T1000 (cell line): ENCODE measurements at regions not wholly inside any gene's neighbourhood (a gene's known extent, or its start where the extent isn't known, plus 50 kb on each side); places are given as distances from the start of the nearest gene placed in this dataset.

Experiments used
- DNase-seq: peaks from one replicate; lab custom pipeline; 2025; ENCODE audit warnings: mixed read lengths; lab: John Stamatoyannopoulos, UW

- no peak for DNase-seq
Measured at GRCh38 chr3:151935446-151935845, 62.0 kb downstream of the SUCNR1 start.

DNA sequence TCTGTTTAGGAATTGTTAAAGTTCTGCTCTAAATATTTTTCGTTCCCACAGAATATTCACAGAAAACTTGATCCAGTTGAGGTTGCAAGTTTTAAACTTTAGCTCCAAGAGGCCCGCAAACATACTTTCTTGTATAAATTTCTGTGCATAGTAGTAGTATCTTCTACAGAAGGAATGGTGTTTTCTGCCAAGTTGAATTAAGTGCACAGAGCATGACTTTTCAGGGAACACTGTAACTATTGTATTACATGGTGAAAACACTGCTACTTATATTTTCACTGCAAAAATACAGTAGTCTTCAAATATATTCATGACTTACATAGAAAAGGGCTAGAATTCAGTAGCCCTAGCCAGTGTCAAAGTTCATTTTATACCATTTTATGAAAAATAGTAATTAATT lies 67.0 kb downstream of the SUCNR1 start:
- no peak for DNase-seq

GRCh38 chr3:151943539-151943938 lies 70.1 kb downstream of the SUCNR1 start:
- DNase-seq, result no peak

DNA sequence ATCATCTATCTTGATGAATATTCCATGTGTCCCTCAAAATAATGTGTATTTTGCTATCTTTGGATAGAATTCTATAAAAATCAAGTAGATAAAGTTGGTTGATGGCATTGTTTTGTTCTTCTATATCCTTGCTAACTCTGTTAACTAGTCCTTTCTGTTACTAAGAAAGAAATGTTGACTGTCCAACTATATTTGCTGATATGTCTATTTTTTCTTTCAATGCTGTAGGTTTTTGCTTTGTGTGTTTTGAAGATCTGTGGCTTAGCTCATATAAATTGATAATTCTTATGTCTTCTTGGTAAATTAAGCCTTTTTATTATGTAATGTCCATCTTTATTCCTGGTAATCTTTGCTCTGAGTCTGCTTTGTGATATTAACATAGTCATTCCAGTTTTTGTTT lies 70.9 kb downstream of the SUCNR1 start:
- DNase-seq, result no peak

DNA sequence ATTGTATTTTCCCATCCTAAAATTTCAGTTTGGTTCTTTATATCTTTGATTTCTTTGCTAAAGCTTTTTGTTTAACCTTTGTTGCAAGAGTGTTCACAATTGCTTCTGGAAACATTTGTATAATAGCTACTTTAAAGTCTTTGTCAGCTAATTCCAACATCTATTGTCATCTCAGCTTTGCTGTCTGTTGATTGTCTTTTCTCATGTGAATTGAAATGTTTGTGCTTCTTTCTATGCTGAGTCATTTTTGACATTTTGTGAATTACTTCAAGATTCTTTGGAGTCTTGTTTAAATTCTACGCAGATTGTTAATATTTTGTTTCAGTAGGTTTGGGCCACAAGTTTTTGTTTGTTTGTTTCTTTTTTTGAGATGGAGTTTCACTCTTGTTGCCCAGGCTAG lies 73.2 kb downstream of the SUCNR1 start:
- DNase-seq, result no peak

DNA sequence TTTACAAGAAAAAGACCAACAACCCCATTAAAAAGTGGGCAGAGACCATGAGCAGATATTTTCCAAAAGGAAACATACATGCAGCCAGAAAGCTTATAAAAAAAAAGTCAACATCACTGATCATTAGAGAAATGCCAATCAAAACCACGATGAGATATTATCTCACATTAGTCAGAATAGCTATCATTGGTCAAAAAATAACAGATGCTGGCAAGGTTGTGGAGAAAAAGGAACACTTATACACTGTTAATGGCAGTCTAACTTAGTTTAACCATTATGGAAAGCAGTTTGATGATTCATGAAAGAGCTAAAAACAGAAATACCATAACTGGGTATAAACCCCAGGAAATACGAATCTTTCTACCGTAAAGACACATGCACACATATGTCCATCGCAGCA lies 76.3 kb downstream of the SUCNR1 start:
- no peak for DNase-seq

DNA sequence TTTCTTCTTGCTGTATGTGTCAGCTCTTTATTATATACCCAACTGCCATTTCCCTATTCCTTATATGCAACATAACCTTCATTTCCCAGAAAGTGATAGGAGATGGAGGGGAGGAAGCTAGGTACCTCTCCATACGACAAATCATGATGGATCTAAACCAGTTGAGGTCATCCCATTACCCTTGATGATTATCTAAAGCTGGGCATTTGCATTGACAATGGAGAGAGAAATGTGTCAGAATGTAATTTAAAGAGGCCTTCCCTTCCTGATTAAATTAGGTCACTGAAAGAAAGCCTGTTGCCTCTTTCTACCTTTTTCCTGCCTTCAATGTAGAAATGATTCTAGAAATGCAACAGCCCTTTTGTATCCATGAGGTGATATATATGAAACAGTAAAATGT lies 81.9 kb downstream of the SUCNR1 start:
- no peak for DNase-seq

- no peak for DNase-seq
Measured at GRCh38 chr3:151960961-151961580, 87.6 kb downstream of the SUCNR1 start.

GRCh38 chr3:151962352-151962751 lies 88.9 kb downstream of the SUCNR1 start:
- no peak for DNase-seq

DNA sequence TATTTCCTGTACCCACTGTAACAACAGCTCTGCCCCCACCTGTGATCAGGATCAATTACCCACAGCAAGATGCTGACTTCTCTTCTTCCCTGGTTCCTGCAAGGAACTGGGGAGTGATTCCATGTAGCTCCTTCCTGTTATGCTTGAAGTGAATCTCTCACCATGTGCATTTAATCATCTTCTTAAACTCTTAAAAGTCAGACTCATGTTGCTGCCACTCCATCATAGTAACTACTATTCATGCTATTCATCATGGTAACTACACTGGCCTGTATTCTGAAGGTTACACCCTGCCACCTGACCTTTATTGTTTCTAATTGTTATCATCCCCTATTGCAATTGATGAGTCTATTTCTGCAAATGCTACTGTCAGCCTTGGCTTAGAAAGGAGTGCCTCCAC lies 89.5 kb downstream of the SUCNR1 start:
- DNase-seq, result no peak

DNA sequence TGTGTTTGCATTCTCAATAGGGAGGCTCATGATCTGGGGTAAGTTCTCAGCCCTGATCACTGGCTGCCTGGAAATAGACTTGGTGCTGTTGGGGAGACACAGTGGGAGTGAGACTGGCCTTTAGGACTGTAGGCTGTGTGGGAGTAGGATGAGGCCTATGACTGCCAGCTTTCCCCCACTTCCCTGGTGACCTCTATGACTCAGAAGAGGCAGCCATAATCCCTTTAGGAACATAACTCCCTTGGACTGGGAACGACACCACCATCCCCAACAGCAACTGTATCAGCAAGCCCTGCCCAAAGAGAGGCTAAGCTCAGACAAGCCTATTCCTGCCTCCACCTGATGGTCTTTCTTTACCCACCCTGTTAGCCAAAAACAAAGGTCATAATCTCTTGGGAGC lies 91.3 kb downstream of the SUCNR1 start:
- DNase-seq, result no peak

GRCh38 chr3:151969026-151969642 lies 95.7 kb downstream of the SUCNR1 start:
- DNase-seq, result no peak

- no peak for DNase-seq
Measured at GRCh38 chr3:151971814-151972579, 98.6 kb downstream of the SUCNR1 start.

- no peak for DNase-seq
Measured at GRCh38 chr3:151974067-151974466, 100.6 kb downstream of the SUCNR1 start.

- peak; percentile 15 for DNase-seq
Measured at GRCh38 chr3:151976211-151977050, 103.0 kb downstream of the SUCNR1 start.

GRCh38 chr3:151979906-151980305 lies 106.5 kb downstream of the SUCNR1 start:
- DNase-seq, result no peak

- DNase-seq, result no peak
Measured at GRCh38 chr3:151983538-151983937, 110.1 kb downstream of the SUCNR1 start.

GRCh38 chr3:151985787-151986430 lies 112.5 kb downstream of the SUCNR1 start:
- DNase-seq, result no peak

DNA sequence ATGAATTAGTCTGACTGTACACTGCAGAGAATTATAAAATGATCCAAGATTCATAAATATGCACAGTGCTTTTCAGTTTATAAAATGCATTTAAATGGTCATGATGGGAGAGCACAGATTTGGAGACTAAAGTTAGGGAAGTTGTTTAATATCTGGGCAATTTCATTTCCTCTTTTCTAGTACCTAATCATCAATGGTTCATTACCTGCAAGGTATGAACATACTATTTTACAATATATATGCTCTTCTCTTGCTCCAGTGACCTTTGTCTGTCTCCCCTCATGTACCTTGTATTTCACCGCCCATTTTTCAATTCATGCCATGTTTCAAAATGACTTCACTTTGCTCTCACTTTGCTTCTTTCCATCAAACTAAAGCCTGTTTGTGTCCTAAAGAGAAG lies 114.5 kb downstream of the SUCNR1 start:
- no peak for DNase-seq

DNA sequence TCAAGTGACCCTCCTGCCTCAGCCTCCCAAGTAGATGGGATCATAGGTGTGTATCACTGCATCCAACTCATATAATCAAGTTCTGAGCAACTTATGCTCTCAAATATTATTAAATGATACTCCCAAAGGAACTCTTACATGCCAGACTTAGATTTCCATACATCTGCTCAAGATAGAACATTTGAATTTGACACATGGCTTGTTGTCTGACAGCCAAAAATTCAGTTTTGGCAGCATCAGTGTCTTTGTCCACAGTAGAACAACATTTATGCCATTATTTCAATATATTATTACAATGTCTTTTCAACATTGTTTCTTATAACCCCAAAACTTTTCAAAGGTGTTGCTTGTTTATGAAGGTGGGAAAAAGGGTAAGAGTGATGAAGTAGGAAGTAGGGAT lies 116.2 kb downstream of the SUCNR1 start:
- DNase-seq, result no peak

GRCh38 chr3:151990696-151991376 lies 117.4 kb downstream of the SUCNR1 start:
- DNase-seq, result no peak
